IMR-90 (cell line): ENCODE measurements at regions not wholly inside any gene's neighbourhood (a gene's known extent, or its start where the extent isn't known, plus 50 kb on each side); places are given as distances from the start of the nearest gene placed in this dataset.

Experiments used
- ATAC-seq: fragments of 200-7000 bp; cut with Tn5 transposase; 2 replicates; pipeline ENCODE4 v1.9.1; 2020; ENCODE audit warnings: low read depth, mild to moderate bottlenecking, moderate library complexity
- BruUV-seq: library from RNA; stranded (reverse); fragments of 400-500 nt; replicated peaks from 2 replicates; lab custom pipeline; 2021; lab: Mats Ljungman, UMichigan
- CTCF ChIA-PET: fragments of 300-600 bp; formaldehyde crosslinking; extraction: SDS; loops from one replicate; lab custom pipeline; 2021; ENCODE audit warnings: antibody characterized with exemption; lab: Yijun Ruan, JAX
- POLR2A ChIA-PET: fragments of 300-600 bp; sonication (Branson Sonifier 250); formaldehyde crosslinking; loops from one replicate; lab custom pipeline; 2022; ENCODE audit warnings: antibody characterized with exemption; ENCODE audit not compliant: unreplicated experiment; lab: Charles Lee
- DNase-seq: peaks from one replicate; pipeline ENCODE4 v3.0.0; 2013
- H2AFZ ChIP-seq: replicated peaks from 2 replicates; pipeline ENCODE3; 2013; ENCODE audit warnings: low read length, mild to moderate bottlenecking; ENCODE audit not compliant: poor library complexity
- H2AK5ac ChIP-seq: 2 replicates; pipeline ENCODE4 v1.6.1; 2013; ENCODE audit warnings: low read depth, low read length, inconsistent platforms
- H2AK9ac ChIP-seq: replicated peaks from 2 replicates; pipeline ENCODE3; 2013; ENCODE audit warnings: mild to moderate bottlenecking, low read depth, low read length, moderate library complexity; ENCODE audit not compliant: poor library complexity
- H2BK120ac ChIP-seq: 2 replicates; pipeline ENCODE4 v1.6.1; 2013; ENCODE audit warnings: low read depth, low read length, inconsistent platforms
- H2BK15ac ChIP-seq: 3 replicates; pipeline ENCODE4 v1.6.1; 2013; ENCODE audit warnings: low read depth, low read length, inconsistent platforms
- H2BK20ac ChIP-seq: 2 replicates; pipeline ENCODE4 v1.6.1; 2013; ENCODE audit warnings: low read depth, mild to moderate bottlenecking, inconsistent platforms, low read length, moderate library complexity
- H2BK5ac ChIP-seq: 2 replicates; pipeline ENCODE4 v1.6.1; 2013; ENCODE audit warnings: mild to moderate bottlenecking, low read depth, low read length, inconsistent platforms; ENCODE audit not compliant: poor library complexity, severe bottlenecking
- H3K14ac ChIP-seq: replicated peaks from 2 replicates; pipeline ENCODE4 v1.6.1; 2013; ENCODE audit warnings: low read depth, low read length, inconsistent platforms
- H3K18ac ChIP-seq: 2 replicates; pipeline ENCODE4 v1.6.1; 2013; ENCODE audit warnings: low read depth, low read length, control low read depth
- H3K23ac ChIP-seq: 2 replicates; pipeline ENCODE4 v1.6.1; 2013; ENCODE audit warnings: low read depth, low read length, inconsistent platforms
- H3K27ac ChIP-seq: 2 replicates; pipeline ENCODE4 v1.5.1; 2013; ENCODE audit warnings: mild to moderate bottlenecking, control low read depth, low read length; ENCODE audit not compliant: insufficient read depth
- H3K27me3 ChIP-seq: 2 replicates; pipeline ENCODE4 v1.6.1; 2013; ENCODE audit warnings: low read length; ENCODE audit not compliant: control insufficient read depth, insufficient read depth
- H3K36me3 ChIP-seq: 2 replicates; pipeline ENCODE4 v1.6.1; 2013; ENCODE audit warnings: low read length, mixed read lengths; ENCODE audit not compliant: control insufficient read depth, insufficient read depth
- H3K4ac ChIP-seq: 2 replicates; pipeline ENCODE4 v1.6.1; 2013; ENCODE audit warnings: low read depth, low read length, inconsistent platforms
- H3K4me1 ChIP-seq: 2 replicates; pipeline ENCODE4 v1.6.1; 2013; ENCODE audit warnings: low read length, mixed read lengths; ENCODE audit not compliant: control insufficient read depth, insufficient read depth
- H3K4me2 ChIP-seq: 2 replicates; pipeline ENCODE4 v1.6.1; 2013; ENCODE audit warnings: low read depth, mild to moderate bottlenecking, control low read depth, low read length, moderate library complexity
- H3K4me3 ChIP-seq: 2 replicates; pipeline ENCODE4 v1.5.1; 2013; ENCODE audit warnings: low read depth, mild to moderate bottlenecking, control low read depth, low read length, moderate library complexity; ENCODE audit not compliant: insufficient read depth
- H3K56ac ChIP-seq: 2 replicates; pipeline ENCODE4 v1.6.1; 2013; ENCODE audit warnings: low read length, inconsistent platforms; ENCODE audit not compliant: insufficient read depth; ENCODE audit errors: extremely low read depth
- H3K79me1 ChIP-seq, 2 experiments: 2 replicates each; pipeline ENCODE4 v1.6.1; 2013; ENCODE audit warnings: low read length in 2 of 2, inconsistent platforms in 1 of 2, low read depth in 1 of 2
- H3K9ac ChIP-seq: 2 replicates; pipeline ENCODE4 v1.6.1; 2013; ENCODE audit warnings: low read depth, low read length, control low read depth
- H3K9me1 ChIP-seq: 2 replicates; pipeline ENCODE4 v1.6.1; 2013; ENCODE audit warnings: low read length, inconsistent platforms; ENCODE audit not compliant: insufficient read depth
- H3K9me3 ChIP-seq: 2 replicates; pipeline ENCODE4 v1.6.1; 2013; ENCODE audit warnings: low read length; ENCODE audit not compliant: control insufficient read depth, insufficient read depth
- H4K20me1 ChIP-seq: 2 replicates; pipeline ENCODE4 v1.6.1; 2013; ENCODE audit warnings: low read length, inconsistent platforms; ENCODE audit not compliant: insufficient read depth
- H4K5ac ChIP-seq: 2 replicates; pipeline ENCODE4 v1.6.1; 2013; ENCODE audit warnings: mild to moderate bottlenecking, low read depth, low read length, control low read depth
- H4K8ac ChIP-seq, 2 experiments: 2 replicates each; pipeline ENCODE4 v1.6.1; 2013; ENCODE audit warnings: low read depth in 2 of 2, low read length in 2 of 2, control low read depth in 1 of 2, inconsistent platforms in 1 of 2
- H4K91ac ChIP-seq: 2 replicates; pipeline ENCODE4 v1.6.1; 2013; ENCODE audit warnings: low read depth, low read length, inconsistent platforms; ENCODE audit not compliant: insufficient read depth
- BHLHE40 ChIP-seq: fragments of 150-350 bp; IDR thresholded peaks from 2 replicates; pipeline ENCODE4 v1.6.1; 2016; ENCODE audit warnings: mild to moderate bottlenecking, low read depth, low read length
- CEBPB ChIP-seq: IDR thresholded peaks from 2 replicates; pipeline ENCODE4 v1.6.1; 2012; ENCODE audit warnings: low read depth, low read length, improper control_type of control experiment
- CHD1 ChIP-seq: IDR thresholded peaks from 2 replicates; pipeline ENCODE4 v1.6.1; 2012; ENCODE audit warnings: low read depth, low read length, improper control_type of control experiment
- FOS ChIP-seq: fragments of 150-350 bp; IDR thresholded peaks from 2 replicates; pipeline ENCODE4 v1.6.1; 2016; ENCODE audit warnings: low read depth, low read length
- MAFK ChIP-seq: IDR thresholded peaks from 2 replicates; pipeline ENCODE4 v1.6.1; 2012; ENCODE audit warnings: low read depth, low read length, improper control_type of control experiment
- MAZ ChIP-seq: IDR thresholded peaks from 2 replicates; pipeline ENCODE4 v1.6.1; 2012; ENCODE audit warnings: low read depth, mild to moderate bottlenecking, low read length, improper control_type of control experiment, moderate library complexity, borderline replicate concordance
- MXI1 ChIP-seq: IDR thresholded peaks from 2 replicates; pipeline ENCODE4 v1.6.1; 2012; ENCODE audit warnings: low read depth, mild to moderate bottlenecking, low read length, moderate library complexity, borderline replicate concordance
- NFE2L2 ChIP-seq: fragments of 150-350 bp; IDR thresholded peaks from 2 replicates; pipeline ENCODE4 v1.6.1; 2016; ENCODE audit warnings: low read depth, mild to moderate bottlenecking, low read length
- POLR2A ChIP-seq: IDR thresholded peaks from 2 replicates; pipeline ENCODE4 v1.6.1; 2012; ENCODE audit warnings: mild to moderate bottlenecking, low read depth, low read length
- RAD21 ChIP-seq: IDR thresholded peaks from 2 replicates; pipeline ENCODE4 v1.6.1; 2012; ENCODE audit warnings: low read length, improper control_type of control experiment
- RCOR1 ChIP-seq: IDR thresholded peaks from 2 replicates; pipeline ENCODE4 v1.6.1; 2012; ENCODE audit warnings: mild to moderate bottlenecking, low read length, improper control_type of control experiment; ENCODE audit not compliant: insufficient replicate concordance
- RFX5 ChIP-seq: IDR thresholded peaks from 2 replicates; pipeline ENCODE4 v1.8.0; 2012; ENCODE audit warnings: low read depth, mild to moderate bottlenecking, low read length, moderate library complexity
- SMC3 ChIP-seq: fragments of 150-350 bp; IDR thresholded peaks from 2 replicates; pipeline ENCODE4 v1.6.1; 2016; ENCODE audit warnings: low read depth, mild to moderate bottlenecking, antibody characterized with exemption, low read length, moderate library complexity
- dilution Hi-C: fragments of 300-500 bp; cut with HindIII; formaldehyde crosslinking; loops from one replicate; pipeline ENCODE4 v1.14.3; 2018; ENCODE audit warnings: low sequenced_read_pairs; ENCODE audit not compliant: unreplicated experiment
- in situ Hi-C: fragments of 300-500 bp; cut with MboI; formaldehyde crosslinking; loops from 3 replicates; pipeline ENCODE4 v1.14.3; 2019; ENCODE audit warnings: low sequenced_read_pairs, inconsistent platforms, mixed read lengths
- intact Hi-C: fragments of 100-400 bp; cut with micrococcal nuclease; formaldehyde crosslinking; loops from 2 replicates; pipeline ENCODE4 v1.10.0; 2022
- TF ChIP-seq, protein P1 (sequence below): fragments of 150-350 bp; IDR thresholded peaks from 2 replicates; pipeline ENCODE4 v1.6.1; 2017; ENCODE audit warnings: mild to moderate bottlenecking, antibody characterized with exemption, low read length, low read depth
- TF ChIP-seq, protein P2 (sequence below): conservative IDR thresholded peaks from 2 replicates; pipeline ENCODE4 v1.5.1; 2012; ENCODE audit warnings: mild to moderate bottlenecking, low read depth, low read length, improper control_type of control experiment
- TF ChIP-seq, protein P3 (sequence below): fragments of 150-350 bp; IDR thresholded peaks from 2 replicates; pipeline ENCODE4 v1.6.1; 2016; ENCODE audit warnings: low read depth, mild to moderate bottlenecking, low read length, moderate library complexity, borderline replicate concordance

DNA sequence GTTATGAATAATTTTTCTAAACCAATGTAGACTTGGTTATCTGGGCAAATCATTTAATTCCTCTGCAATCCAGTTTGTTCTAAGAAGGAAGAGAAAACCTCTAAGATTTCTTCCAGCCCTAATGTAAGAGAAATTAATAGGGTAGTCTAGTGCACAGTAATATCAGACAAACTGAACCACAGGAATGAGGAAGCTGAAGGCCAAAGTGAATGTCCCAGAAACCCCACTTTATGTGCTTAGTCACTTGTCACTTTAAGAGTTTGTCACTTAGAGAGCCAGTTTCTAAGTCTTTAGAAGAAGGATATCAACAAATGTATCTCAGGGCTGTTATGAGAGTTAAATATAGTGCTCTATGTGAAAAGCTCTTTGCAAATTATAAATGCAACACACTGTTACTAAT is 750.6 kb downstream of the DIAPH3 start:
- H3K36me3 ChIP-seq: no peaks in the 10 kb centered on the region
- DNase-seq (no peak), ATAC-seq (no peak)
- H3K4me2 ChIP-seq: no peak overlapping the region
- no peak overlapping the region for H2AK5ac ChIP-seq
- H3K79me1 ChIP-seq: no peaks in the 10 kb centered on the region
- H3K56ac ChIP-seq: no peak overlapping the region
- no peak overlapping the region for H2AFZ ChIP-seq
- TF ChIP-seq RAD21: no peak
- no peak for TF ChIP-seq SMC3
- no peak for TF ChIP-seq BHLHE40
- TF ChIP-seq MAFK: no peak
- no peak for TF ChIP-seq MXI1
- TF ChIP-seq FOS: no peak
- TF ChIP-seq POLR2A: no peak
- TF ChIP-seq, protein P1, sequence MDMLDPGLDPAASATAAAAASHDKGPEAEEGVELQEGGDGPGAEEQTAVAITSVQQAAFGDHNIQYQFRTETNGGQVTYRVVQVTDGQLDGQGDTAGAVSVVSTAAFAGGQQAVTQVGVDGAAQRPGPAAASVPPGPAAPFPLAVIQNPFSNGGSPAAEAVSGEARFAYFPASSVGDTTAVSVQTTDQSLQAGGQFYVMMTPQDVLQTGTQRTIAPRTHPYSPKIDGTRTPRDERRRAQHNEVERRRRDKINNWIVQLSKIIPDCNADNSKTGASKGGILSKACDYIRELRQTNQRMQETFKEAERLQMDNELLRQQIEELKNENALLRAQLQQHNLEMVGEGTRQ: no peak
- TF ChIP-seq NFE2L2: no peak
- TF ChIP-seq, protein P2, sequence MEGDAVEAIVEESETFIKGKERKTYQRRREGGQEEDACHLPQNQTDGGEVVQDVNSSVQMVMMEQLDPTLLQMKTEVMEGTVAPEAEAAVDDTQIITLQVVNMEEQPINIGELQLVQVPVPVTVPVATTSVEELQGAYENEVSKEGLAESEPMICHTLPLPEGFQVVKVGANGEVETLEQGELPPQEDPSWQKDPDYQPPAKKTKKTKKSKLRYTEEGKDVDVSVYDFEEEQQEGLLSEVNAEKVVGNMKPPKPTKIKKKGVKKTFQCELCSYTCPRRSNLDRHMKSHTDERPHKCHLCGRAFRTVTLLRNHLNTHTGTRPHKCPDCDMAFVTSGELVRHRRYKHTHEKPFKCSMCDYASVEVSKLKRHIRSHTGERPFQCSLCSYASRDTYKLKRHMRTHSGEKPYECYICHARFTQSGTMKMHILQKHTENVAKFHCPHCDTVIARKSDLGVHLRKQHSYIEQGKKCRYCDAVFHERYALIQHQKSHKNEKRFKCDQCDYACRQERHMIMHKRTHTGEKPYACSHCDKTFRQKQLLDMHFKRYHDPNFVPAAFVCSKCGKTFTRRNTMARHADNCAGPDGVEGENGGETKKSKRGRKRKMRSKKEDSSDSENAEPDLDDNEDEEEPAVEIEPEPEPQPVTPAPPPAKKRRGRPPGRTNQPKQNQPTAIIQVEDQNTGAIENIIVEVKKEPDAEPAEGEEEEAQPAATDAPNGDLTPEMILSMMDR: no peak
- no peak for TF ChIP-seq CEBPB
- TF ChIP-seq MAZ: no peak
- TF ChIP-seq CHD1: no peak
- no peak for TF ChIP-seq RFX5
- TF ChIP-seq, protein P3, sequence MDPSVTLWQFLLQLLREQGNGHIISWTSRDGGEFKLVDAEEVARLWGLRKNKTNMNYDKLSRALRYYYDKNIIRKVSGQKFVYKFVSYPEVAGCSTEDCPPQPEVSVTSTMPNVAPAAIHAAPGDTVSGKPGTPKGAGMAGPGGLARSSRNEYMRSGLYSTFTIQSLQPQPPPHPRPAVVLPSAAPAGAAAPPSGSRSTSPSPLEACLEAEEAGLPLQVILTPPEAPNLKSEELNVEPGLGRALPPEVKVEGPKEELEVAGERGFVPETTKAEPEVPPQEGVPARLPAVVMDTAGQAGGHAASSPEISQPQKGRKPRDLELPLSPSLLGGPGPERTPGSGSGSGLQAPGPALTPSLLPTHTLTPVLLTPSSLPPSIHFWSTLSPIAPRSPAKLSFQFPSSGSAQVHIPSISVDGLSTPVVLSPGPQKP: no peak
- no peak for TF ChIP-seq RCOR1
- ChIA-PET POLR2A (no interaction called here), CTCF (interaction anchor here (0.5 kb wide), 1 partner anchor 24 kb away, joined by 3 read pairs; no protein-coding TSS in a partner anchor)
- no peak overlapping the region for H3K4me3 ChIP-seq
- H2AK9ac ChIP-seq: no peak overlapping the region
- no TSS peak for BruUV-seq
- no peaks in the 10 kb centered on the region for H3K27me3 ChIP-seq
- no peak overlapping the region for H3K4ac ChIP-seq
- peak overlapping the region; percentile 37 for H2BK5ac ChIP-seq
- H3K18ac ChIP-seq: no peak overlapping the region
- H3K23ac ChIP-seq: no peak overlapping the region
- no peak overlapping the region for H4K5ac ChIP-seq
- H3K9ac ChIP-seq: no peak overlapping the region
- no peak overlapping the region for H3K14ac ChIP-seq
- intact Hi-C loops: no loop called here
- no peak overlapping the region for H4K8ac ChIP-seq
- H3K9me3 ChIP-seq: no peaks in the 10 kb centered on the region
- no peak overlapping the region for H4K91ac ChIP-seq
- no peak overlapping the region for H2BK15ac ChIP-seq
- H3K9me1 ChIP-seq: no peaks in the 10 kb centered on the region
- no peak overlapping the region for H2BK120ac ChIP-seq
- H2BK20ac ChIP-seq: no peak overlapping the region
- in situ Hi-C loops: no loop called here
- H3K4me1 ChIP-seq: no peaks in the 10 kb centered on the region
- no peak overlapping the region for H3K27ac ChIP-seq
- dilution Hi-C loops: no loop called here
- no peaks in the 10 kb centered on the region for H4K20me1 ChIP-seq
